Bronchial epithelial cell (primary cell): ENCODE measurements at regions not wholly inside any gene's neighbourhood (a gene's known extent, or its start where the extent isn't known, plus 50 kb on each side); places are given as distances from the start of the nearest gene placed in this dataset.
"Not testable (repeated sequence)": the region's sequence is repeated elsewhere in the genome, so short reads cannot be mapped to it uniquely, and the experiment has no call there.

Source experiments
- DNase-seq: peaks from one replicate; pipeline ENCODE4 v3.0.0-alpha.2; 2010; ENCODE audit warnings: low read depth
- FAIRE-seq: peaks from 2 replicates; lab custom pipeline; 2011; peaks lifted over from hg19 to GRCh38; lab: Jason Lieb, UNC
- H3K27me3 ChIP-seq: 2 replicates; pipeline ENCODE4 v1.5.1; 2011; ENCODE audit warnings: low read length; ENCODE audit not compliant: control insufficient read depth, insufficient read depth
- H3K36me3 ChIP-seq: 2 replicates; pipeline ENCODE4 v1.5.1; 2011; ENCODE audit warnings: low read length; ENCODE audit not compliant: control insufficient read depth, insufficient read depth
- H3K4me3 ChIP-seq: 2 replicates; pipeline ENCODE4 v1.5.1; 2011; ENCODE audit warnings: mild to moderate bottlenecking, low read depth, low read length, control low read depth
- TF ChIP-seq, protein P1 (sequence below): IDR thresholded peaks from 2 replicates; pipeline ENCODE4 v1.5.1; 2011; ENCODE audit warnings: mild to moderate bottlenecking, moderate library complexity, low read length, control low read depth, inconsistent platforms; ENCODE audit not compliant: insufficient read depth, severe bottlenecking

DNA sequence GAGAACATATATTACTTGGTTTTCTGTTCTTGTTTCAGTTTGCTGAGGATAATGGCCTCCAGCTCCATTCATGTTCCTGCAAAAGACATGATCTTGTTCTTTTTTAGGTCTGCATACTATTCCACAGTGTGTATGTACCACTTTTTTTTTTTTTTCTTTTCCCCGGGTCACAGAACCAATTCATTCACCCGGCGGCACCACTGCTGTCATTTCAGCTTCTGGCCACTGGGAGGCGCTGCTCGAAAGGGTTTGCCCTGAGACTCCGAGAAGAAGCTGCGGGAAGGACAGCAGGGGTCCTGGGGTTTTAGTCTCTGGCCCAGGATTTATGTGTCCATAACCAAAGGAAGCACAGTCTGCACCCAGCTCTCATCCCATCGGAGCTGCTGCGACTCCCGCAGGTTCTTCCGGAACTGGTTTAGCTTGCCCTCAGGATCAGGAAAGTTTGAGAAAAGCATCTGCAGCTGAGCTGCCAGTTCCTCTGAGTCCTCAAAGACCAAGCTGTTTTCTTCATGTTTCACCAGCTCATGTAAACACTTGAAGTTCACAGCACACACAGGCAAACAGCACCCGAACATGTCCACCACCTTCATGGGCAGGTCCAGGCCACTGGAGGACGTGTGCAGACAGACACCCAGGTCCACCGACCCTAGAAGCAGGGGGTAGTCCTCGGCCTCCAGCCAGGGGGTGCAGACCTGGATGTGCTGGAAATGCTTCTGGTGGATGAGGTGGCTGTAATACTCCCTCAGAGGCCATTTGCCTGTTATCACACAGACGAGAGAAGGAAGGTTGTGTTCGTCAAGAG lies 76.3 kb upstream of the KCNAB1 start:
- TF ChIP-seq, protein P1, sequence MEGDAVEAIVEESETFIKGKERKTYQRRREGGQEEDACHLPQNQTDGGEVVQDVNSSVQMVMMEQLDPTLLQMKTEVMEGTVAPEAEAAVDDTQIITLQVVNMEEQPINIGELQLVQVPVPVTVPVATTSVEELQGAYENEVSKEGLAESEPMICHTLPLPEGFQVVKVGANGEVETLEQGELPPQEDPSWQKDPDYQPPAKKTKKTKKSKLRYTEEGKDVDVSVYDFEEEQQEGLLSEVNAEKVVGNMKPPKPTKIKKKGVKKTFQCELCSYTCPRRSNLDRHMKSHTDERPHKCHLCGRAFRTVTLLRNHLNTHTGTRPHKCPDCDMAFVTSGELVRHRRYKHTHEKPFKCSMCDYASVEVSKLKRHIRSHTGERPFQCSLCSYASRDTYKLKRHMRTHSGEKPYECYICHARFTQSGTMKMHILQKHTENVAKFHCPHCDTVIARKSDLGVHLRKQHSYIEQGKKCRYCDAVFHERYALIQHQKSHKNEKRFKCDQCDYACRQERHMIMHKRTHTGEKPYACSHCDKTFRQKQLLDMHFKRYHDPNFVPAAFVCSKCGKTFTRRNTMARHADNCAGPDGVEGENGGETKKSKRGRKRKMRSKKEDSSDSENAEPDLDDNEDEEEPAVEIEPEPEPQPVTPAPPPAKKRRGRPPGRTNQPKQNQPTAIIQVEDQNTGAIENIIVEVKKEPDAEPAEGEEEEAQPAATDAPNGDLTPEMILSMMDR: peak; percentile 50
- FAIRE-seq, H3K4me3 ChIP-seq, DNase-seq, H3K27me3 ChIP-seq, H3K36me3 ChIP-seq: not testable (repeated sequence)

DNA sequence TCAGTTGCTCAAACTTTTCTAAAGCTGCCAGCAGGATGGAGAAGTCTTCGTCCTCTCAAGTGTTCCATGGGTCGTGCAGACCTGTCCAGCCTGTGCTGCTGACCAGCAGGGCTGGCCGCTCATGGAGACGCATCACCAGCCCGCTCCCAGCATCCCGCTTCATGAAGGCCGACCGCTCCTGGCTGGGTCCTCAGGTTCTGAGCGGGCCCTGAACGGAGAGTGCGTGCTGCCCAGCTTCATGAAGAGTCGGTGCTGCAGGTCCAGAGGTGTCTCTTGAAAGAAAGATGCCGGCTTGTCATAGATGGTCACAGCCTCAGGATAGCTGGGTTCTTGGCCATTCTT lies 75.8 kb upstream of the KCNAB1 start:
- DNase-seq (no peak), FAIRE-seq (no peak)
- no peaks in the 10 kb centered on the region for H3K36me3 ChIP-seq
- TF ChIP-seq, protein P1: no peak
- H3K27me3 ChIP-seq: no peaks in the 10 kb centered on the region
- H3K4me3 ChIP-seq: no peak overlapping the region

DNA sequence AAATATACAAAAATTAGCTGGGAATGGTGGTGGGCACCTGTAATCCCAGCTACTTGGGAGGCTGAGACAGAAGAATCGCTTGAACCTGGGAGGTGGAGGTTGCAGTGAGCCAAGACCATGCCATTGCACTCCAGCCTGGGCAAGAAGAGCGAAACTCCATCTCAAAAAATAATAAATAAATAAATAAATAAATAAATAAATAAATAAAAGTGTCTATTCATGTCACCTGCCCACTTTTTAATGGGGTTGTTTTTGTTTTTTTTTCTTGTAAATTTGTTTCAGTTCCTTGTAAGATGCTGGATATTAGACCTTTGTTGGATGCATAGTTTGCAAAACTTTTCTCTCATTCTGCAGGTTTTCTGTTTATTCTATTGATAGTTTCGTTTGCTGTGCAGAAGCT lies 71.9 kb upstream of the KCNAB1 start:
- not testable (repeated sequence) for H3K27me3 ChIP-seq, FAIRE-seq, DNase-seq, H3K36me3 ChIP-seq, H3K4me3 ChIP-seq

DNA sequence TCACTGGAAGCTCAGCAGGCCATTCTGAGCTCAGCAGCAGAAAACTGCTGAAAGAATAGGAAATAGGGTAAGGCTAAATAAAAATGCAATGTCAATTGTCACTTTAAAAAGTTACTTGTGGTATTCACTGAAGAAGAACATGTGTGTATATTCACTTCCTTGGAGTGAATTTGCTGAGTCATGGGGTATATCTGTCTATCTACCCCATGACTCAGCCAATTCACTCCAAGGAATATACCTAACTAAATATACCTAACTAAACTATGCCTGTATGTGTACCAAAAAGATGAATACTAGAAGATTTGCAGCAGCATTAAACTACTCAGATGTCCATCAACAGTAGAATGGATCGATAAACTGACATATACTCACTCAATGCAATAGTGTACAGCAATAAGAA lies 69.5 kb upstream of the KCNAB1 start:
- TF ChIP-seq, protein P1: no peak
- no peak overlapping the region for H3K4me3 ChIP-seq
- FAIRE-seq (no peak), DNase-seq (no peak)
- no peaks in the 10 kb centered on the region for H3K36me3 ChIP-seq
- H3K27me3 ChIP-seq: no peaks in the 10 kb centered on the region

DNA sequence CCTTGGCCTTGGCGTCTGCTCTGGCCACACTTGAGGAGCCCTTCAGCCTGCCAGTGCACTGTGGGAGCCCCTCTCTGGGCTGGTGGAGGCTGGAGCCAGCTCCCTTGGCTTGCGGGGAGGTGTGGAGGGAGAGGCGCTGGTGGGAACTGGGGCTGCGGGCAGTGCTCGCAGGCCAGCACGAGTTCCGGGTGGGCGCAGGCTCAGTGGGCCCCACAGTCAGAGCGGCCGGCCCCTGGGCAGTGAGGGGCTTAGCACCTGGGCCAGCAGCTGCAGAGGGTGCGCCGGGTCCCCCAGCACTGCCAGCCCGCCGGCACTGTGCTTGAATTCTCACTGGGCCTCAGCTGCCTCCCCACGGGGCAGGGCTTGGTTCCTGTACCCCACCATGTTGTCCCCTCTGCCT lies 68.7 kb upstream of the KCNAB1 start:
- Histone ChIP-seq H3K36me3 (no peaks in the 10 kb centered on the region), H3K4me3 (no peak overlapping the region), H3K27me3 (no peaks in the 10 kb centered on the region)
- no peak for DNase-seq
- no peak for FAIRE-seq
- TF ChIP-seq, protein P1: no peak

- TF ChIP-seq, protein P1: no peak
- Histone ChIP-seq H3K36me3 (no peaks in the 10 kb centered on the region), H3K27me3 (no peaks in the 10 kb centered on the region), H3K4me3 (no peak overlapping the region)
- DNase-seq: no peak
- no peak for FAIRE-seq
Observed at GRCh38 chr3:156052115-156052514, 68.3 kb upstream of the KCNAB1 start.
